NT2/D1 (cell line): ENCODE measurements at regions not wholly inside any gene's neighbourhood (a gene's known extent, or its start where the extent isn't known, plus 50 kb on each side); places are given as distances from the start of the nearest gene placed in this dataset.
"Not testable (repeated sequence)": the region's sequence is repeated elsewhere in the genome, so short reads cannot be mapped to it uniquely, and the experiment has no call there.

Experiments
- DNase-seq: peaks from one replicate; pipeline ENCODE4 v3.0.0-alpha.2; 2011; ENCODE audit warnings: low read depth, low spot score
- H3K27me3 ChIP-seq: 2 replicates; pipeline ENCODE4 v1.6.0; 2011; ENCODE audit warnings: mild to moderate bottlenecking; ENCODE audit not compliant: insufficient read length, insufficient read depth
- H3K36me3 ChIP-seq: 2 replicates; pipeline ENCODE4 v1.6.1; 2011; ENCODE audit warnings: mild to moderate bottlenecking, low read length, mixed read lengths; ENCODE audit not compliant: insufficient read depth, insufficient read length
- H3K4me1 ChIP-seq: 2 replicates; pipeline ENCODE4 v1.5.1; 2011; ENCODE audit not compliant: insufficient read depth, insufficient read length
- H3K4me3 ChIP-seq: 2 replicates; pipeline ENCODE4 v1.5.1; 2011; ENCODE audit warnings: low read depth; ENCODE audit not compliant: insufficient read length
- H3K9ac ChIP-seq: 2 replicates; pipeline ENCODE4 v1.6.0; 2011; ENCODE audit warnings: low read depth; ENCODE audit not compliant: insufficient read length
- H3K9me3 ChIP-seq: 2 replicates; pipeline ENCODE4 v1.5.1; 2011; ENCODE audit warnings: mild to moderate bottlenecking, low read length; ENCODE audit not compliant: insufficient read depth
- SUZ12 ChIP-seq: IDR thresholded peaks from 2 replicates; pipeline ENCODE4 v1.6.1; 2011; ENCODE audit not compliant: insufficient read length, insufficient read depth; ENCODE audit errors: extremely low read depth
- YY1 ChIP-seq: IDR thresholded peaks from 2 replicates; pipeline ENCODE4 v1.6.1; 2011; ENCODE audit not compliant: insufficient read length, insufficient read depth
- ZNF274 ChIP-seq: IDR thresholded peaks from 2 replicates; pipeline ENCODE4 v1.6.1; 2011; ENCODE audit warnings: mild to moderate bottlenecking, low read depth, low read length

GRCh38 chr2:113386780-113387433, 50.6 kb upstream of the ZNG1B start:
- not testable (repeated sequence) for H3K4me1 ChIP-seq, H3K36me3 ChIP-seq, H3K4me3 ChIP-seq, H3K27me3 ChIP-seq, H3K9ac ChIP-seq, H3K9me3 ChIP-seq, DNase-seq

DNA sequence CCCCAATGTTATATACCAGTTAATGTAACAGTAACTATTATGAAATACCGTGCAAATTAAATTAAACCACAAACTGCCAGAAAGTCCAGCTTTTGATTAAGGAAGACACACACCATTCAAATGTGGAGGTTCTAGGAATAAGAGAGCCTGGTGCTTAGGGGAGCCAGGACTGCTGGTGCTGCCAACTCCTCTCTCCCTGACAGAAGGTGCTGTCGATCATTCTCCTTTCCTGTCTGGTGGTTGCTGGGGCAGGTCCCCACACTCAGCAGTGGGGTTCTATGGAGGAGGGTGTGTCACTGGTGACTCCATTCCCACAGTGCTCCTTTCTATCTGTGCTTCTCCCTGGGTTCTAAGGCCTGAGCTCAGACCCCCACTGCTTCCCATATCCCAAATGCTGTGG, 57.9 kb upstream of the ZNG1B start:
- not testable (repeated sequence) for H3K9me3 ChIP-seq, H3K4me1 ChIP-seq, H3K36me3 ChIP-seq, H3K9ac ChIP-seq, DNase-seq, H3K27me3 ChIP-seq, H3K4me3 ChIP-seq

DNA sequence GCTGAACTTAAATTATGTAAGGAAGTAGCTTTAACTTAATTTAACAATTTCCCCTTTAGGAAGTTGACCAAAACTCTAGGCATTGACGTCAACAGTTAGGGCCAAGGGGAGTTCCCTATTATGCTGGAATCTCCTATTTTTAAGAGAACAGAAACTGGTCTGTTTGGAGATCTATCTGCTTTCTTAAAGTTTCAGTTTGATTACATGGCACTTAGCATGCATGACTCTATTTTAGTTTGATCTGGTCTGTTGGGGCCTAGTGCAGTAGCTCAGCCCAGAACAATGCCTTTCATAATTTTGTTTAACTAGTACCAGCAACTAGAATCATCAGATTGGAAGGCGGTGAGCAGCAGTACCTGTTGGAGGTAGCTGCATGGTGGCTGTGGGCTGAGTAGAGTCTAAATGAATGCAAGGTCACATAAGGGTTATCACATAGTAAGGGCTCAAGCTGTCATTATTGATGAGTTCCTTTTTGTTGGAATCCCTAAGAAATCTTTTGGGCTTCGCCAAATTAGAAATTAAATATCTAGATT, 60.5 kb upstream of the ZNG1B start:
- no peaks in the 10 kb centered on the region for H3K9me3 ChIP-seq
- no peak for DNase-seq
- H3K36me3 ChIP-seq: no peaks in the 10 kb centered on the region
- H3K9ac ChIP-seq: no peak overlapping the region
- no peak overlapping the region for H3K4me3 ChIP-seq
- TF ChIP-seq YY1: no peak
- no peak for TF ChIP-seq SUZ12
- no peak for TF ChIP-seq ZNF274
- H3K27me3 ChIP-seq: no peaks in the 10 kb centered on the region
- no peaks in the 10 kb centered on the region for H3K4me1 ChIP-seq

- no peak overlapping the region for H3K4me3 ChIP-seq
- no peaks in the 10 kb centered on the region for H3K4me1 ChIP-seq
- H3K9me3 ChIP-seq: no peaks in the 10 kb centered on the region
These were observed 61.1 kb upstream of the ZNG1B start for GRCh38 chr2:113376253-113376912.

DNA sequence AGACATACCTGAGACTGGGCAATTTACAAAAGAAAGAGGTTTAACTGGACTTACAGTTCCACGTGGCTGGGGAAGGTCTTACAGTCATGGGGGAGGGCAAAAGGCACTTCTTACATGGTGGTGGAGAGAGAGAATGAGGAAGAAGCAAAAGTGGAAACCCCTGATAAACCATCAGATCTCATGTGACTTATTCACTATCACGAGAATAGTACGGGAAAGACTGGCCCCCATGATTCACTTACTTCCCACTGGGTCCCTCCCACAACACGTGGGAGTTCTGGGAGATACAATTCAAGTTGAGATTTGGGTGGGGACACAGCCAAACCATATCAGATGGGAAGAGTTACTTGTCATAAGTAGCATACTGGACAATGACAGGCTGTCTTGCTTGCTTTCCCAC, 62.6 kb upstream of the ZNG1B start:
- H3K9ac ChIP-seq, H3K27me3 ChIP-seq, DNase-seq, H3K9me3 ChIP-seq, H3K36me3 ChIP-seq, H3K4me3 ChIP-seq, H3K4me1 ChIP-seq: not testable (repeated sequence)

More at GRCh38 chr2:113376253-113376912, 61.1 kb upstream of the ZNG1B start:
- DNase-seq: no peak
- Histone ChIP-seq H3K27me3 (no peaks in the 10 kb centered on the region), H3K9ac (no peak overlapping the region), H3K36me3 (no peaks in the 10 kb centered on the region)
- no peak for TF ChIP-seq ZNF274
- no peak for TF ChIP-seq YY1
- TF ChIP-seq SUZ12: no peak

GRCh38 chr2:113372258-113372834, 65.1 kb upstream of the ZNG1B start:
- not testable (repeated sequence) for H3K36me3 ChIP-seq, H3K9ac ChIP-seq, H3K4me1 ChIP-seq, DNase-seq, H3K9me3 ChIP-seq, H3K27me3 ChIP-seq, H3K4me3 ChIP-seq

GRCh38 chr2:113370478-113371091, 66.9 kb upstream of the ZNG1B start:
- Histone ChIP-seq H3K27me3 (no peaks in the 10 kb centered on the region), H3K36me3 (no peaks in the 10 kb centered on the region), H3K4me1 (no peaks in the 10 kb centered on the region), H3K4me3 (no peak overlapping the region), H3K9ac (no peak overlapping the region), H3K9me3 (no peaks in the 10 kb centered on the region)
- peak; percentile 60 for DNase-seq
- TF ChIP-seq YY1 (no peak), SUZ12 (no peak), ZNF274 (no peak)
